ENCODE measurements at regions not wholly inside any gene's neighbourhood (a gene's known extent, or its start where the extent isn't known, plus 50 kb on each side); places are given as distances from the start of the nearest gene placed in this dataset.

DNA sequence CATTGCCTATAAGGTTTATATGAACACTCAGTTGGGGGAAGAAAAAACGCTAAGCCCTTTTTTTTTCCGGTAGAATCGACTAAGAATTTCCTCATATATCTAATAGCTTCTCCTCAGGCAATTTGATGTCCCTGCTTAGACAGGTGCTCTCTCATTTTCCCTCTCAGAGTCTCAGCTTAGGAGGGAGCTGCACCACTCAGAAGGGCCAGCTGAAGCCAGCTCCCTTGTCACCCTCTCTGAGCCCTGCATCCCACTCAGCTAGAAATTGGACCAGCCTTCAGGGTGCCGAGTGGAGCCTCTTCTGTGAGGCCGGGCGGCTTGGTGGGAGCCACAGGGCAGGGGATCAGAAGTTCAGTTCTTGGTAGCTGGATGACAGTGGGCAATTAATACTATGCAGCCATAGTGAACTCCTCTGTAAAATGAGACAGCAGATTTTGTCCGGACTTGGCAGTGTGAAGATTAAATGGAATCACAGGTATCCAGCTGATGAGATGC lies 368.5 kb downstream of the MAFB start:
- DNase-seq (ENCODE audit: low spot score) = no peak

DNA sequence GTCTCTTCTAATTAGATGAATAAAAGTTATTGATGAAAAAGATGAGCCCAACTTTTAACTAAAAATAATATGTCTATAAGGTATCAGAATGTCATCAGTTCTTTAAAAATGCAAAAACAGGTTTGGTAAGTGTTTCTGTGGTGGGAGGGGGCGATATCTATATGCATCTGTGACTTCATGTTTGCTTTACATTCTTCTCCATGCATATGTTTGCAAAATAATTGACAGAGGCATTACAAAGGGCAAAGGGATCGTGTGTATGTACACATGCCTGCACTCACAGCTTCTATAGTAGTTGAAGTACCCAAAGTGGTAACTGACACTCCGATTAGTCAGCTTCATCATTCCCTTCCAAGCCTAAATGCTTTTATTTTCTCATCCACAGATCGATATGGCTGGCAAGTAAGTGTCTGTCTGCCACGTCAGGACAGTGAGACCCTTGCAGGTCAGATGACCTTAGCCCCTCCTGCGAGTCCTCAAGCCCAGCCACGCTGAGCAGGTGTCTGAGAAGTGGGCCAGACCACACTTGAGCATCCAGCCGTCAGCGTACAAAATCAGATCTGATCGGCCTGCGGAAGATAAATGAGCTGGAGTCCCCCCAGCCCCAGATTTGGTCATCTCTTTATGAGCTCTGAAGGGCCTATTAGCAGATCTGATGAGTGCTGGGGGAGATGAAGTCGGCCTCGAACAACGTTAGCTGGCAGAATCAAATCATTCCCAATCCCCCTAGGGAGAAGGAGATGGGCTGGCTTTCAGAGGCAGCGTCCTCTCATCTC lies 369.1 kb downstream of the MAFB start:
- DNase-seq (ENCODE audit: low spot score) = no peak

DNA sequence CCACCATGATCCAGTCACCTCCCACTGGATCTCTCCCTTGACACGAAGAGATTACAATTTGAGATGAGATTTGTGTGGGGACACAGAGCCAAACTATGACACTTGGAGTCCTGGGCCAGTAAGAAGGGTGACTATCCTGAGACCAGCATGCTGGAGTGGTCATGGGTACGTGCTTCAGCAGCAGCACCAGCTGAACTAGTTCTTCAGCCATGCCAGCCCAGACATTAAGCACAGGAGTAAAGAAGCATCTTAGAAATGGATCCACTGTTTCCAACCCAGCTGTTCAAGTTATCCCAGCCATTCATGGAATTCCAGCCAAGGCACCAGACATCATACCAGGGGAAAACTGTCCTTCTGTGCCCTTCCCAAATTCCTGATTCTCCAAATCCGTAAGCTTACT lies 370.0 kb downstream of the MAFB start:
- no peak for DNase-seq (ENCODE audit: low spot score)

GRCh38 chr20:40317156-40317790 lies 371.8 kb downstream of the MAFB start:
- no peak for DNase-seq (ENCODE audit: low spot score)

DNA sequence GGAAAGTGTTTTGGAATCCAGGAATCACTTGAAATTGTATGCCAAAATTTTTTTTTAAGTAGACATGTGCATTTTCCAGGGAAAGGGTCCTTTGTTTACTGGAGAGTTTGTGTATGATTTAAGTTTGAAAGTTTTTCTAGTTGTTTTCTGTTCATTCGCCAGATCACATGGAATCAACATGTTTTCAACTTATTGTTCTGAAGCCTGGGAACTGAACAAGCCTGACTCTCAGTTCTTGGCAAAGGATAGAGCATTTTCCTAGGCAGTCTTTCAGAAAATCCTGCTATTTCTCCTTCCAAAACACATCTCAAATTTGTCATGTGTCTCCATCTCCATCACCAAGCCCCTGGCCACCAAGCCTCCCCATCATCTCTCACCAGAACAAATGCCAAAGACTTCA lies 374.8 kb downstream of the MAFB start:
- DNase-seq (ENCODE audit: low spot score) = peak; percentile 33

DNA sequence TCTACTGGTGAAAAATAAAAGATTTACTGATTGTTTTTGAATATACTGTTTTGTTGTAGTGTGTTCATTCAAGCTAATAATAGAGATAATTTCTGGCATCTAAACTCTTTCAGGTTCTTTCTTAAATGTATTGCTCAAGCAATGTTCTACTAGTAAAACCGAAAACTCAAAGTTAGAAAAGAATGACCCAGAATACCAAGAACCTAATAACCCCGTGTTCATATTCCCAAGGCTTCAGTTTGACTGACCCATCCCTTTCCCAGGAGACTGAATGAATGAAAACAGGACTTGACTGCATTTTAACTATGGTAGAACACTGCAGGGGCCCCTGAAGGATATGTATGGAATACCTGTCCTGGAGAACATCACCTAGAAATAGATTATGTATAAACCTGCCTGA lies 375.3 kb downstream of the MAFB start:
- DNase-seq (ENCODE audit: low spot score) = no peak

DNA sequence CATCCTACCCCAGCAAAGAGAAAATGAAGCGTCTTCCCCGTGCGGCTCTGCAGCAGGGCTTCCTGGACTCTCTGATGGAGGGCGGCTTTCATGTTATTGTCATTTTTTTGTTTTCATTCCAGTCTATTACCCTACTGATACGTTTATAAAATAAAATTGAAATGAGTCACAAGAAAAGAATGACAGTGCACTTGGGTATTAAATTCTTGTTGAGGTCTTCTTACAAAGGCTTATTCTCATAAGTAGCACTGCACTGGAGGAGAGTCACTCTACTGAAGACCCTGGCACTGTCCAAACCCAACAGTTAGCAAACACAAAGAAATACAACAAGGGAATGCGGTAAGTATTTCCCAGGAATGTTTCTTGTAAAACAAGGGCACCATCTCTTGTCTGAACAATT lies 379.3 kb downstream of the MAFB start:
- DNase-seq (ENCODE audit: low spot score) = no peak

GRCh38 chr20:40307997-40308396 lies 381.0 kb downstream of the MAFB start:
- DNase-seq (ENCODE audit: low spot score) = no peak

DNA sequence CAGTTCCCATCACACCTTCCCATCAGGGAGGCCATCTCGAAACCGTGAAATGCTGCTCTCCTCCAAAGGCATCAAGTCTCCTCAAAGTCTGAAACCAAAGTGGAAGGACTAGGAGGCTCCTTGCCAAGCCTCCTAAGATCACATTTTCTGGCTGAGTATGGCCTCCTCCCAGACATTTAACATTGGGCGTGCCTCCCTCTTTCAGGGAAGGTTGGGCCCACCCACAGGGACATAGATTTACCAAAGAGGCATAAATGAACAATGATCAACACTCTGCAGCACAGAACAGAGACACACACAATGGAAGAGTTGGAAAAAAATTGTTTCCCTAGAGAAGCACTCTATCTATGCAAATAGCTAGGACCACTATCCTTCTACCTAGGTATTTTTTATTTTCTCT lies 381.8 kb downstream of the MAFB start:
- DNase-seq (ENCODE audit: low spot score) = no peak

DNA sequence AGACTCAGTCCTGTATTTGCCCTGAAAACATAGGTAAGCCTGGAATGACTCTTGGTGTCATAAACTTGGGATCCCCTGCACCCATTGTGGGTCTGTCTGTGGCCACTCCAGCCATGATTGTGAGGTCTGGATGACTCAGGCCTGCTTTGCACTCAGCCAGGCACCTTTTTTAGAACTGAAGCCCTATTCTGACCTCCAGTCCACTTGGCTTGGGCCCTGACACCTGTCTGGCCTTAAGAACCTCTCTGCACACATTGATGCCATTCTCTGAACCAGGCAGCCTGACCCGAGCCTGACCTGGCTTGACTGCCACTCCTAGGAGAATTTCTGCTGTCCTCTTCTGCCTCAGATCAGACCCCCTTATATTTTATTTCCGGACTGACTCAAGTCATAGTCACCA lies 383.7 kb downstream of the MAFB start:
- no peak for DNase-seq (ENCODE audit: low spot score)

DNA sequence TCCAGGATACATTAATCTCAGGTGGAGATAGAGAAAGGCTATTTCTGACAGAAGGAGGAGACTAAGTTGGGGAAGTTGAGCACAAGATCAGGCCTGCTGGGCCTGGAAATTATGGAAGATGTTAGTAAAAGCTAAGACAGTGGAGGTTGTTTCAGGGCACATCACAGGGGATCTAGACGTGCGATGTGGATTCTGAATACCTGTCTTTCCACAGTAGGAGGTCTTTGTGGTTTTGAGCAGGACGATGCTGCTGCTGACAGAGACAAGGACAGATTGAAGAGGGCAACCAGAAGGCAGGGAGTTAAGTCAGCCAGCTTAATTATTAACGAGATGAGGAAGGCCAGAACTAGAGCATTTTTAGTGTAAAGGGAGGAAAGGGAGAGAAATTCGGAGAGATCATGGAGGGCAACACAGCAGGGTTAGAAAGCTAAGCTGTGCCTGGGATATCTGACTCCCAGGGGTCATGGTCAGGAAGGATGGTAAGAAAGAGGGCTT lies 384.9 kb downstream of the MAFB start:
- no peak for DNase-seq (ENCODE audit: low spot score)

DNA sequence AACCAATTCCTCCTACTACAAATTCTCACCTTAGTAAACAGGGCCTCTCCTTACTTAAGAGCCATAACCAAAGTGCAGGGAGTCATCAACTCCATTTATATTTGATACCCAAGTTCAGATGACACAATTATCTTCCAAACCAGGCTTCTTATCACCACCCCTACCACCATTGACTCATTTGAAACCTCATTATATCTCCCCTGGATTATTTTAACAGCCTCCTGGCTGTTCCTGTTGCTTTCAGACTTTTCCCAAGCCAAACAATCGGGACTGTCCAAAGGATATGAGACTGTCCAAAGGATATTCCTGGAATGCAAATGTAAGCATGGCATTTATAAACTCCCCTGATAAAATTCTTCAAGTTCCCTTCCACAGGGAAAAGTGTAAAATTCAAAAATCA lies 394.3 kb downstream of the MAFB start:
- no peak for DNase-seq (ENCODE audit: low spot score)

- no peak for DNase-seq (ENCODE audit: low spot score)
These were observed 394.9 kb downstream of the MAFB start for GRCh38 chr20:40294175-40294574.

DNA sequence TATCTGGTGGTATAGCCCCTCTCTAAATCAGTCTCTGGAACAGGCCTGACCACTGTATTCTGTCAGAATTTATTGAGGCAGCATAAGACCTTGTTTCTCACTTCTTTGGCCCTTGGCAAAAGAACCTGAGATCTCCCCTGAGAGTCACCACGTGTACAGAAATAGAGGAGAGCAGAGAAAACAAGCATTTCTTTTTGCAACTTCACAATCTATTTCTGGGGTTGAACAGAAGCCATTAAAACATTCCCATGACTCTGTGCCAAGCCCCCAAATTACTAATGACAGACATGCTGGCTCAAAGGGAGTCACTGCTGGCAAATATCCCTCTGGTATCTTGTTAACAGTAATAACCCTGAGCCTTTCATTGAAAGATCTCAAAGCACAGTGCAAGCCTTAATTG lies 395.3 kb downstream of the MAFB start:
- no peak for DNase-seq (ENCODE audit: low spot score)

DNA sequence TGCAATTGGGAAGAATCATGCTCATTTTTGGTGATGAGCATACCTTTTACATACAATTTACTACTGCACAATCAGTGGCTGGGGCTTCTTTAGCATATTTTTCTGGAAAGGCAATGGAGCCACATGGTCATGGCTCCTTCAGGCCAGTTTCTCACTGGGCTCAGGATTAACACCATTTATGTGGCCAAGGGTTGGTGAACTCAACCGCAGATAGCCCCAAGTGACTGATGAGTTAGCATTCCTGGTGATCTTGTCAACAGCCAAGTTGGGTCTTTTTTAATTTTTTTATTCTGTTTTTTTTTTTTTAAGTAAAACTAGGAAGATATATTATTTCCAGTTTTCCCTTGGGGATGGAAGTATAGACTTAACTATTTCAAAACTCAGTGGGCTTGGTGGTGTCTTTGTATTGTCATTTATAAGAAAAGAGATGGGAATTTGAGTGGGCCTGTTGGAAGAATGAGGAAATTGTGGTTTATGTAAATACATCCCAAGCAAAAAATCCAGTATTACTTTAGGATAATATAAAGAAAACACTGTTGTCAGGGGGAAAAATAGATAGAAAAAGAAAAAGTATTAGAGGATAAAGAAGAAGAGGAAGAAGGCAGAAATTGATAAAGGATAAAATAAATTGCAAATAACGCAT lies 397.4 kb downstream of the MAFB start:
- DNase-seq (ENCODE audit: low spot score) = no peak

DNA sequence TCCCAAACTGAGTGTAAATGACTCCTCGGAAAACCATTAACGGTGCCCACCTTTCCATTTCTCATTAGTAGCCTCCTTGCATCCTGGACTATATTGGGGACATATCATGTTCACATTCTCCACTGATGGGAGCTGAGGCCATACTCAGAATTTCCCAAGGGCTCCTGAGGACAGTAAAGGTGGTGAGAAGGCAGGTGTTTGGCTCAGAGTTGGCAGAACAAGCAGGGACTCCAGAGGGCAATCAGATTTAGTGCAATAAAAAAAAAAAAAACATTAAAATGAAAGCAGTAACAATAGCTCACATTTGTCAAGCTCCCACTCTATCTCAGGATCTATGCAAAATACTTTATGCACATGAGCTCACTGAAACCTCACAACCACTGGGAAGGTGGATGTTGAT lies 401.4 kb downstream of the MAFB start:
- no peak for DNase-seq (ENCODE audit: low spot score)

DNA sequence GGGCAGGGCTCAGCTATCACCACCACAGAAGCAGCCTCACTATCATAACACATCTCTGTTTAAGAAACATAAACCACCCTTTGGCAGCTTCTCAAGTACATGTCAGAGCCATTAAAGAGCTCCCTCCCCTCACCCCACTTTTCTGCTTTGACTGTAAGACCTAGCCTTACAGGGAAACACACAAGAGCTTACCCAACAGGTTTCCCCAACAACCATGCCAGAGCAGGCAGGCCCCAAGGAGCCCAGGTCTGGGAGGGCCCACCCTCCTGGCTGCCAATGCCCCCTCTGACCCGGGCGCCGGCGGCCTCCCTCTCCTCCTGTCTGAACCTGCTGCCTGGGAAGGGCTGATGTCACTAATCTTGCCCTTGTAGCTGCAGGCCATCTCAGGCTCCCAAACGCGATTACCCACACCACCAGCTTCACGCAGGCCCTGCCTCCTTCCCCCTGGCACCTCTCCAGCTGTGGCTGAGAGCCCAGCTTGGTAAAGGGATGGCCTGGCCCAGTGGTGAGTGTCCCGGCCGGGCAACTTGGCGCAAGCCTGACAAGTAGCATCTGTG lies 402.0 kb downstream of the MAFB start:
- DNase-seq (ENCODE audit: low spot score) = no peak

- DNase-seq (ENCODE audit: low spot score) = no peak
These were observed 404.4 kb downstream of the MAFB start for GRCh38 chr20:40284611-40285010.

DNA sequence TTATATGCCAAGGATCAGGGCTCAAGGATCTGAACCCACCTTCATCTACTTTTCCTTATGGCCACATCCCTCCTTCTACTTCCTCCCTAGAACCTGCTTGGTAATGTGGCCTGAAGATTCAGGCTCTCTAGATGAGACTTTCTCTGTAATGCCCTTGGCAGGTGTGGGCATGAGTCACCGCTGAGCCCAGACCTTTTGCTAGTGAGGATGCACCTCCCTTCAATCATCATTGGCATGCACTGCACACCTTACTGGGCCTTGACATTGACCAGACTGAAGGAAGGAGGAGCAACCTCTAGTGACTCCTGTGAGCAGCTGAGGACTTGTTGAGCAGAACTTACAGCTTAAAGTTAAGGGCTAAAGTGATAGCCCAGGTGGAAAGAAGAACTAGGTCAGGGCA lies 405.3 kb downstream of the MAFB start:
- no peak for DNase-seq (ENCODE audit: low spot score)

DNA sequence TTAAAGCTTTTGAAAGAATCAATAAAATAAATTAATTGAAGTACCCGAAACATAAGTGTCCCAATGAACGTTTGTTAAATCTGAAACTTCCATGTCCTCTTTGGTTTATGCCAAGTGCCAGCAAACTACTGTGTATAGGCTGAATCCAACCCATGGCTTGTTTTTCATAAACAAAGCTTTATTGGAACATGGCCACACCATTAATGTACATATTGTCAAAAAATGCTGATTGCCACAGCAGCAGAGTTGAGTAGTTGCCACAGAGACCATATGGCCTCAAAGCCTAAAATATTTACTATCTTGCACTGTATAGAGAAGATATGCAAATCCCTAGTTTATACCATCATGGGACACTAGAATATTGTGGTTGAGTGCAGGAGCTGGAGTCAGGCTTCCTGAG lies 406.1 kb downstream of the MAFB start:
- no peak for DNase-seq (ENCODE audit: low spot score)

- DNase-seq (ENCODE audit: low spot score) = no peak
These were observed 406.5 kb downstream of the MAFB start for GRCh38 chr20:40282541-40282940.

DNA sequence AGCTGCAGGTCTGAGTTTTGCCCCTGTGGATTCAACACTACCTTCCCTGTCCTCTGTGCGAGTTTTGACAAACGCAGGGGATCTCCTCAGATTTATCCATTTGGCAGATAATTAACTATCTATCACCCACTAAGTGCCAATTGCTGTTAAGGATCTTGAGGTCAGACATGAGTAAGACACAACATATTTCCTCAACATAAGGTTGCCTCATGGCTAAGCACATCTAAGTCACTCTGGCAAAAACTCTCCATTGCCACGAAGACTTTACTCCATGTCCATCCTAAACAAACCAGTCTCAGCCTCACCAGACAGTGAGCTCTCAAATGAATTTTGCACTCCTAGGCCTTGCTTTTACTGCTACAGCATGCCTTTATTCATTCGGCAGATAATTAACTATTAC lies 408.4 kb downstream of the MAFB start:
- no peak for DNase-seq (ENCODE audit: low spot score)

GRCh38 chr20:40279390-40279789 lies 409.6 kb downstream of the MAFB start:
- peak; percentile 50 for DNase-seq (ENCODE audit: low spot score)

All from globus pallidus (tissue), 1 donor.